ENCODE measurements at regions not wholly inside any gene's neighbourhood (a gene's known extent, or its start where the extent isn't known, plus 50 kb on each side); places are given as distances from the start of the nearest gene placed in this dataset.

DNA sequence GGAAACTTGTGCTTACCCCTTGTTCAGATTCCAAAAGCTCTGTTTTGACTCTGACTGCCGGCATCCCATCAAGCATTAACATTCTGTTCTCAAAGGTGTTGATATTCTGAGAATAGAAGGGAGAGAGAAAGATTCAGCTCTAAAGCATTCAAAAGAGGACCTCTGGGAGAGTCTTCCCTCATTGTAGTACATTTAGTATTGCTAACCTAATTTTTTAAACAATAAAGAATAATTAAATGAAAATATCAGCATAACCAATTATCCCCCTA, 190.3 kb downstream of the KLF12 start:
- no peaks in the 10 kb centered on the region for H3K36me3 ChIP-seq (ENCODE audit: control insufficient read depth, low read depth, low read length)
- no peak overlapping the region for H3K4me3 ChIP-seq (ENCODE audit: low read length)
- H3K9me3 ChIP-seq (ENCODE audit: control insufficient read depth, low read depth, low read length): no peaks in the 10 kb centered on the region
- peaks cover 8% of the 10 kb centered on the region for H3K4me1 ChIP-seq (ENCODE audit: control insufficient read depth, low read depth, low read length)
- no peak overlapping the region for H3K27ac ChIP-seq (ENCODE audit: low read length)
- no peak overlapping the region for H3K9ac ChIP-seq (ENCODE audit: low read length)
- no peaks in the 10 kb centered on the region for H3K27me3 ChIP-seq (ENCODE audit: control insufficient read depth, insufficient read depth, low read length)

DNA sequence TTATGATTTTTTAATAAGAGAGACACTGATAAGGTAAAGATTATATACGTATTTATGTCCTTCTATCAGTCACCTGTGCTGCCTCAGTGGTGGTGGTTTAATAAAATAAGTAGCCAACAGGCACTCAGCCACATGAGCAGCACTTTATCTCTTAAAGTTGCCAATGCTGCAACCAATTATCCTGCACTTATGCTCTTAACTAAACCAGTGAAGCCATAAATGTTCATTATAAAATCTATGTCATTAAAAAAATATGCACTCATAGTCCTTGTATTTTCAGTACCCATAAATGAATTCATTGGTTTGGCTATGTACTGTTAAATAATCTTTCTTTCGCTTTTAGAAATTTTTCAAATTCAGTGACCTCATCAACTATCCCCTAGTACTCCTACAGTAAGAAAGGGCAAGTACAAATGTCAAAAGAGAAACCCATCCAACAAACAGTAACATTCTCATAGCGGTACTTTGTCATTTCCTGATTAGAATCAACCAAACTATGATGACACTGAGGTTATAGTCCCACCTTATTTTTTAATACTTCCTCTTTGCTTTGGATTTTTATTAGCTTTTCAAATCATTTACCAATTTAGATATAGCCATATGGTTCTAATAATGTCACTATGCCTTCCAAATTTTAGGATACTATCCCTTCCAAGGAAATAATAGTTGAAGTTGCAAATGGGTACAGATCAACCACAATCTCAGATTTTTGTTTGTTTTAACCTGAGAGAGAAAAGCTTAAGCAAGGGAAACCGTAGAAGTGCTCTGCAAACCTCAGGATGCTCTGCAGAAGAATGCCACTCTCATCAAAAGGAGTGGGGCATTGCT, 190.9 kb downstream of the KLF12 start:
- Histone ChIP-seq H3K9me3 (ENCODE audit: control insufficient read depth, low read depth, low read length) (no peaks in the 10 kb centered on the region), H3K36me3 (ENCODE audit: control insufficient read depth, low read depth, low read length) (no peaks in the 10 kb centered on the region), H3K4me1 (ENCODE audit: control insufficient read depth, low read depth, low read length) (peaks cover 11% of the 10 kb centered on the region), H3K4me3 (ENCODE audit: low read length) (no peak overlapping the region), H3K9ac (ENCODE audit: low read length) (no peak overlapping the region), H3K27ac (ENCODE audit: low read length) (no peak overlapping the region), H3K27me3 (ENCODE audit: control insufficient read depth, insufficient read depth, low read length) (no peaks in the 10 kb centered on the region)

DNA sequence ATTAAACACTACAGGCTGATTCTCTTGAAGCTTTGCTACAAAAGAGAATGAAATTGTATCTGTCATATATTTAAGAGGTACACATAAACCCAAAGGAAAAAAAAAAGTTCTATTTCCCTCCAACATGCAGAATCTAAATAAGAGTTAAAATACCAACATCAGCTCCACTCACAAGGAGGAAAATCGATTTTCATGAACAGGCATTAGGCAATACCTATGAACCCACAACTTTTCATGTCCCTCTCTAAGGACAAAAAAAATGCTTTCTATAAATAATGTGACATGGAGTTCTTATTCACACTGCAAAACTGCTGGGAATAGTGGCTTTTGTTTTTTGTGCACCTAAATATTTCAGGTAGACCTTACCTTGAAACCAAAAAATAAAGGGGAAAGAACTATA, 192.5 kb downstream of the KLF12 start:
- H3K9me3 ChIP-seq (ENCODE audit: control insufficient read depth, low read depth, low read length): no peaks in the 10 kb centered on the region
- H3K27ac ChIP-seq (ENCODE audit: low read length): no peak overlapping the region
- no peak overlapping the region for H3K9ac ChIP-seq (ENCODE audit: low read length)
- no peaks in the 10 kb centered on the region for H3K36me3 ChIP-seq (ENCODE audit: control insufficient read depth, low read depth, low read length)
- no peaks in the 10 kb centered on the region for H3K27me3 ChIP-seq (ENCODE audit: control insufficient read depth, insufficient read depth, low read length)
- peaks cover 19% of the 10 kb centered on the region for H3K4me1 ChIP-seq (ENCODE audit: control insufficient read depth, low read depth, low read length)
- H3K4me3 ChIP-seq (ENCODE audit: low read length): no peak overlapping the region

DNA sequence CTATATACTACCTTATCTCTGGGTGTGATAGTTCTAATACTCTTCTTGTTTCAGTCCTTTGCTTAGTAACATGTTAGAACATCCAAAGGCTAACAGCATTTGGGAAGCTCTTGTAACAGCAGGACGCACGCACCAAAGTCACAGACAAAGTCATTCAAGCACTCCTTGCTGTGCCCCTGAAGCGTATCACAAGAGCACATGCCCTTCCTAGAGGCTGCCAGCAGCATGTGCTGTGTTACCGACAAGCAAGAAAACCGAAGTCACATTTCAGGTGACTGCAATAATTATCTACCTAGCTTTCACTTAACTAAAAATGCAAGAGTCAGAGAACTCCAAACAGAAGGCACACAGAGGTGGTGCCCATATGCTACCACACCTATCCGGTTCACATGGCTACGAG, 194.1 kb downstream of the KLF12 start:
- Histone ChIP-seq H3K27me3 (ENCODE audit: control insufficient read depth, insufficient read depth, low read length) (no peaks in the 10 kb centered on the region), H3K4me3 (ENCODE audit: low read length) (no peak overlapping the region), H3K27ac (ENCODE audit: low read length) (no peak overlapping the region), H3K9me3 (ENCODE audit: control insufficient read depth, low read depth, low read length) (no peaks in the 10 kb centered on the region), H3K36me3 (ENCODE audit: control insufficient read depth, low read depth, low read length) (no peaks in the 10 kb centered on the region), H3K9ac (ENCODE audit: low read length) (no peak overlapping the region), H3K4me1 (ENCODE audit: control insufficient read depth, low read depth, low read length) (peaks cover 19% of the 10 kb centered on the region)

DNA sequence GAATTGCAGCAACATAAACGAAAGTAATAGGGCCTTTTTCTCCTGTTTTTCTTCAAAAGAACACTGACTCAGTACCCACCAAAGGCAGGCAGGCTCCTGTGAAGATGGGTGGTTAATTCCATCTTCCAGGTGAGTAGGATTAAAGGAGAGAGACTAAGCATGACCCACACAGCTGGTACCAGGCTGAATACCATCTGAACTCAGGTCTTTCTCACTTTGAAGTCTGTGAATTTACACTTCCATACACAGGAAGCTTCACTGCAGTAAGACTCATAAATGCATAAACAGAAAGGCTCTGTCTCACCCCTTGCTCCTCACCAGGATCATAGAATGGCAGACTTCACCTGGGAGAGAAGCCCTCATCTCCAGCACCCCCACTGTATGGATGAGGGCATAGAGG, 194.6 kb downstream of the KLF12 start:
- peaks cover 19% of the 10 kb centered on the region for H3K4me1 ChIP-seq (ENCODE audit: control insufficient read depth, low read depth, low read length)
- H3K36me3 ChIP-seq (ENCODE audit: control insufficient read depth, low read depth, low read length): no peaks in the 10 kb centered on the region
- no peaks in the 10 kb centered on the region for H3K27me3 ChIP-seq (ENCODE audit: control insufficient read depth, insufficient read depth, low read length)
- no peaks in the 10 kb centered on the region for H3K9me3 ChIP-seq (ENCODE audit: control insufficient read depth, low read depth, low read length)
- no peak overlapping the region for H3K9ac ChIP-seq (ENCODE audit: low read length)
- no peak overlapping the region for H3K27ac ChIP-seq (ENCODE audit: low read length)
- H3K4me3 ChIP-seq (ENCODE audit: low read length): no peak overlapping the region

DNA sequence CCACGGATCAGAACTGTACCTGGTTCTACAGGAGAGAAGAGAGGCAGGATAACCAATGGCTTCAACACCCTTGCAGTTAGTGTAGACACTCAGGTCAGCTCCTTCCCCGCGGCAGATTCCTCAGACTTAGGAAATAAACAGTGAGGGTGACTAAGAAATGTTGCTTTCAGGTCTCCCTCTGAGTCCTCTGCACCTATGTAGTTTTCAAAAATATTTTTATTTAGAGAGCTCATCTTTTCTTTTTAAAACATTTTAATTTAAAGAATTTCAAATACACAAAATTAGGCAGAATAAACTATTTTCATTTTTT, 195.2 kb downstream of the KLF12 start:
- Histone ChIP-seq H3K9ac (ENCODE audit: low read length) (no peak overlapping the region), H3K9me3 (ENCODE audit: control insufficient read depth, low read depth, low read length) (no peaks in the 10 kb centered on the region), H3K4me1 (ENCODE audit: control insufficient read depth, low read depth, low read length) (peaks cover 19% of the 10 kb centered on the region), H3K36me3 (ENCODE audit: control insufficient read depth, low read depth, low read length) (no peaks in the 10 kb centered on the region), H3K27ac (ENCODE audit: low read length) (no peak overlapping the region), H3K4me3 (ENCODE audit: low read length) (no peak overlapping the region), H3K27me3 (ENCODE audit: control insufficient read depth, insufficient read depth, low read length) (no peaks in the 10 kb centered on the region)

DNA sequence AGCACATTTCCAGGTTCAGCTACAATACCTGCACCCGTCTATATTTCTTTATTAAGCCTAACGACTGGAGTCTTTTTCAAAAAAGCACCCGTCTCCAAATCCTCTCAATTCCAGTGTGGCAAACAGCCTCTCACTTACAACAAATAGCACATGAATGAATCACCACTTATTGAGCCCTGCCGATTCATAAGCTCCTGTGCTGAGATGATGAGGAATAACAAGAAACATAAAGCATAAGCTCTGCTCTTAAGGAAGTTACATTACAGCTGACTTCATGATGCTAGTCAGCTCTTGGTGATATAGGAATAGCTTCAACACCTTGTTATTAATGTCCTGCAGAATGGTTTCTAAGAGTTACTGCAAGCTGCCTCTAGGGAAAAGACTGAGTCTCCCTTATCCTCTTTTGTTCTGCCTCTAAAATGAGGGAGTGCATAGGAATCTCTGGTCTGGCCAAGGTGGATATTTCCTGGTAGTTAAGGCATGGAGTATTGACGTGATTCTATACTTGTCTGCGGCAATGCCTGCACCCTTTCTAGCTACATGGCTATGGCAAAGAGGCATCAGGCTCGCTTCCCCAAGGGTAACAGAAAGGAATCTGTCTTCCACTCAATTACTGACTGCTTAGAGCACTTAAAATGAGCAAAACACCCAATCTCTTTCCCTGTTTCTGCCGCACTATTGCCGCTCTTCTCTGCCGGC, 195.7 kb downstream of the KLF12 start:
- Histone ChIP-seq H3K36me3 (ENCODE audit: control insufficient read depth, low read depth, low read length) (no peaks in the 10 kb centered on the region), H3K4me1 (ENCODE audit: control insufficient read depth, low read depth, low read length) (peaks cover 19% of the 10 kb centered on the region), H3K4me3 (ENCODE audit: low read length) (no peak overlapping the region), H3K9me3 (ENCODE audit: control insufficient read depth, low read depth, low read length) (no peaks in the 10 kb centered on the region), H3K9ac (ENCODE audit: low read length) (no peak overlapping the region), H3K27ac (ENCODE audit: low read length) (no peak overlapping the region), H3K27me3 (ENCODE audit: control insufficient read depth, insufficient read depth, low read length) (no peaks in the 10 kb centered on the region)

DNA sequence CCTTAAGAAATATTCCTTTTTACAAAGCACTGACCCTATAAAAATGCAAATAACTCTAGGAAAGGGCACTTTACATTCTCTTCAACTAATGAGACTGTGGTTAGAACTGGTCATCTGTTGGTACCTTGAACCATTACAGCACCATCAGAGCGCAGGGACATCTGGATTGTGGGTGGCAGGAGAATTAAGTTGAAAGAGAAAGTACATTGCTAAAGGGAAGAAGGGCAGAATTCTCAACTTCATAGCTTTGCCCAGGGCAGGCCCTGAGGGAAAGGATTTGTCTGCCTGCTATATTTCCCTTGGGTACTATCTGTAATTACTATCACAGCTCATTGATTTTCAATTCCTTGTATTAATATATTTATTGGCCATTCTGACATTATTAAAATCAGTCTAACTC, 196.8 kb downstream of the KLF12 start:
- no peak overlapping the region for H3K27ac ChIP-seq (ENCODE audit: low read length)
- no peaks in the 10 kb centered on the region for H3K9me3 ChIP-seq (ENCODE audit: control insufficient read depth, low read depth, low read length)
- H3K4me1 ChIP-seq (ENCODE audit: control insufficient read depth, low read depth, low read length): peaks cover 19% of the 10 kb centered on the region
- H3K36me3 ChIP-seq (ENCODE audit: control insufficient read depth, low read depth, low read length): no peaks in the 10 kb centered on the region
- H3K9ac ChIP-seq (ENCODE audit: low read length): no peak overlapping the region
- no peaks in the 10 kb centered on the region for H3K27me3 ChIP-seq (ENCODE audit: control insufficient read depth, insufficient read depth, low read length)
- H3K4me3 ChIP-seq (ENCODE audit: low read length): no peak overlapping the region

DNA sequence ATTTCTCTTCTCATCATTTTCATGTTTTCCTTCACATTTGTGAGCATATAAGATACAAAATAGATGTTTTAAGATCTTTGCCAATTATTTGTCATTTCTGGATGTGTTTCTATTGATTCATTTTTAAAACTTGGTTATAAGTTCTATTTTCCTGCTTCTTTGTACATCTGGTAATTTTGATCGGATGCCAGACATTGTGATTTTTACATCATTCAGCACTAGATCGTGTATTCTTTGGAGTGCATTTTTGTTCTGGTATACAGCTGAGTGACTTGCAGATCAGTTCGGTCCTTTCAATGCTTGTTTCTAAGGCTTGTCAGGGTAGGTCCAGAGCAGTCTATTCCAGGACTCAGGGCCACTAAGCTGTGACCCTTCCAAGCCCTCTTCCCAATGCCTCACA, 198.2 kb downstream of the KLF12 start:
- no peak overlapping the region for H3K27ac ChIP-seq (ENCODE audit: low read length)
- H3K9me3 ChIP-seq (ENCODE audit: control insufficient read depth, low read depth, low read length): no peaks in the 10 kb centered on the region
- H3K9ac ChIP-seq (ENCODE audit: low read length): no peak overlapping the region
- no peaks in the 10 kb centered on the region for H3K36me3 ChIP-seq (ENCODE audit: control insufficient read depth, low read depth, low read length)
- no peak overlapping the region for H3K4me3 ChIP-seq (ENCODE audit: low read length)
- H3K27me3 ChIP-seq (ENCODE audit: control insufficient read depth, insufficient read depth, low read length): no peaks in the 10 kb centered on the region
- peaks cover 19% of the 10 kb centered on the region for H3K4me1 ChIP-seq (ENCODE audit: control insufficient read depth, low read depth, low read length)

DNA sequence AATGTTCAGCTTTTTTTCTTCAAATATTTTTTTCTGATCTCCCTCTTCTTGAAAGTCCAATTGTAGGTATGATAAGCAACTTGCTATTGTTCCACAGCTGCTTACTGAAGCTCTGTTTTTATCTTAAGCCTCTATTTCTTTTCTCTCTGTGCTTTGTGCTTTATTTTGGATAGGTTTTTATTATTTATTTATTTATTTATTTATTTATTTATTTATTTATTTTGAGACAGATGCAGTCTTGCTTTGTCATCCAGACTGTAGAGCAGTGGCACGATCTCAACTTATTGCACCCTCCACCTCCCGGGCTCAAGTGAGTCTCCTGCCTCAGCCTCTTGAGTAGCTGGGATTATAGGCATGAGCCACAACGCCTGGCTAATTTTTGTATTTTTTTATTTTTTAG, 199.4 kb downstream of the KLF12 start:
- Histone ChIP-seq H3K4me1 (ENCODE audit: control insufficient read depth, low read depth, low read length) (peaks cover 16% of the 10 kb centered on the region), H3K36me3 (ENCODE audit: control insufficient read depth, low read depth, low read length) (no peaks in the 10 kb centered on the region), H3K9me3 (ENCODE audit: control insufficient read depth, low read depth, low read length) (no peaks in the 10 kb centered on the region), H3K4me3 (ENCODE audit: low read length) (no peak overlapping the region), H3K27ac (ENCODE audit: low read length) (no peak overlapping the region), H3K9ac (ENCODE audit: low read length) (no peak overlapping the region), H3K27me3 (ENCODE audit: control insufficient read depth, insufficient read depth, low read length) (no peaks in the 10 kb centered on the region)

DNA sequence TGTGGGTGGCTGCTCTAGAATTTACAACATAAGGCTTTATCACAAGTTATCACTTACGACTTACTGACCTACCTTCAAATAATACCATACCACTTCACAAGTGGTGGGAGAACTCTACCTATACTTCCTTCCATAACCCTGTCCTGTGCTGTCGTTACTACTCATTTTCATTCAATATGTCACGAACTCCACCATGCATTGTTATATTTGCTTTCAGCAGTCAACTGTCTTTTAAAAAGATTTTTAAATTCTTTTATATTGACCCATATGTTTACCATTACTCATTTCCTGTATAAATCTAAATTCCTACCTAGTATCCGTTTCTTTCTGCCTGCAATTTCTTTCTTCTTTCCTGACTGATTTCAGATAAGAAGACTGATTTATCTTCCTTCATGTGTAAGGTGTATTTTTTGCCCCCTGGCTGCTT, 200.0 kb downstream of the KLF12 start:
- no peaks in the 10 kb centered on the region for H3K36me3 ChIP-seq (ENCODE audit: control insufficient read depth, low read depth, low read length)
- H3K9me3 ChIP-seq (ENCODE audit: control insufficient read depth, low read depth, low read length): no peaks in the 10 kb centered on the region
- no peak overlapping the region for H3K9ac ChIP-seq (ENCODE audit: low read length)
- no peak overlapping the region for H3K27ac ChIP-seq (ENCODE audit: low read length)
- H3K4me1 ChIP-seq (ENCODE audit: control insufficient read depth, low read depth, low read length): peaks cover 11% of the 10 kb centered on the region
- H3K27me3 ChIP-seq (ENCODE audit: control insufficient read depth, insufficient read depth, low read length): no peaks in the 10 kb centered on the region
- H3K4me3 ChIP-seq (ENCODE audit: low read length): no peak overlapping the region

DNA sequence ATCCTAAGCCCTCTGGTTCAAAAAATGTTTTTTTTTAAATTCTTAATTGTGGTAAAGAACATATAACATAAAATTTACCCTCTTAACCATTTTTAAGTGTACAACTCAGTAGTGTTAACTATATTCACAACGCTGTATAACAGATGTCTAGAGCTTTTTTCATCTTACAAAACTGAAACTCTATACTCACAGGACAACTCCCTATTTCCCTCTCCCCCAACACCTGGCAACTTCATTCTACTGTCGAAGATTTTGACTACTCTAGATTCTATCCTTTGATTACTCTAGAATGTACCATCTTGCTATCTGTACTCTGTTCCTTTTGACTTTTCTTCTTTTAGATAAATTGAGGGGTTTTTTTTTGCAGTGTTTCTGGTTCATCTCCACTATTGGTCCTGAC, 200.4 kb downstream of the KLF12 start:
- Histone ChIP-seq H3K9ac (ENCODE audit: low read length) (no peak overlapping the region), H3K27me3 (ENCODE audit: control insufficient read depth, insufficient read depth, low read length) (no peaks in the 10 kb centered on the region), H3K4me1 (ENCODE audit: control insufficient read depth, low read depth, low read length) (peaks cover 11% of the 10 kb centered on the region), H3K27ac (ENCODE audit: low read length) (no peak overlapping the region), H3K36me3 (ENCODE audit: control insufficient read depth, low read depth, low read length) (no peaks in the 10 kb centered on the region), H3K9me3 (ENCODE audit: control insufficient read depth, low read depth, low read length) (no peaks in the 10 kb centered on the region), H3K4me3 (ENCODE audit: low read length) (no peak overlapping the region)

Data from iPS-18a (cell line).